GM21367 (cell line): ENCODE measurements at regions not wholly inside any gene's neighbourhood (a gene's known extent, or its start where the extent isn't known, plus 50 kb on each side); places are given as distances from the start of the nearest gene placed in this dataset.

Source experiments
- ATAC-seq: cut with Tn5 transposase; IDR thresholded peaks from one replicate; pipeline ENCODE4 v1.9.1; 2021; ENCODE audit not compliant: unreplicated experiment

- no peak for ATAC-seq
Observed at GRCh38 chr9:118457171-118458000, 753.2 kb downstream of the TLR4 start.

GRCh38 chr9:118459913-118460312, 755.7 kb downstream of the TLR4 start:
- no peak for ATAC-seq

- no peak for ATAC-seq
Observed at GRCh38 chr9:118463419-118463818, 759.2 kb downstream of the TLR4 start.

- no peak for ATAC-seq
Observed at GRCh38 chr9:118473521-118473920, 769.3 kb downstream of the TLR4 start.

- ATAC-seq, result no peak
Observed at GRCh38 chr9:118478752-118479151, 774.5 kb downstream of the TLR4 start.

- no peak for ATAC-seq
Observed at GRCh38 chr9:118482306-118482705, 778.1 kb downstream of the TLR4 start.

- ATAC-seq, result no peak
Observed at GRCh38 chr9:118483677-118484076, 779.5 kb downstream of the TLR4 start.

- no peak for ATAC-seq
Observed at GRCh38 chr9:118503236-118503635, 799.0 kb downstream of the TLR4 start.

GRCh38 chr9:118510711-118511110, 806.5 kb downstream of the TLR4 start:
- no peak for ATAC-seq

- ATAC-seq, result no peak
Observed at GRCh38 chr9:118515947-118516346, 811.7 kb downstream of the TLR4 start.

GRCh38 chr9:118521261-118521660, 817.1 kb downstream of the TLR4 start:
- no peak for ATAC-seq

GRCh38 chr9:118522093-118523028, 818.2 kb downstream of the TLR4 start:
- ATAC-seq, result peak; percentile 93

- ATAC-seq, result no peak
Observed at GRCh38 chr9:118527261-118527660, 823.1 kb downstream of the TLR4 start.

GRCh38 chr9:118529210-118529609, 825.0 kb downstream of the TLR4 start:
- ATAC-seq, result no peak

- ATAC-seq, result peak; percentile 93
Observed at GRCh38 chr9:118529624-118530214, 825.5 kb downstream of the TLR4 start.

GRCh38 chr9:118532592-118532991, 828.4 kb downstream of the TLR4 start:
- no peak for ATAC-seq

GRCh38 chr9:118533101-118533500, 828.9 kb downstream of the TLR4 start:
- ATAC-seq, result no peak

- no peak for ATAC-seq
Observed at GRCh38 chr9:118533850-118534249, 829.6 kb downstream of the TLR4 start.

GRCh38 chr9:118536153-118536552, 832.0 kb downstream of the TLR4 start:
- no peak for ATAC-seq

GRCh38 chr9:118538959-118539358, 830.3 kb downstream of the BRINP1 start:
- ATAC-seq, result no peak

- ATAC-seq, result no peak
Observed at GRCh38 chr9:118553465-118553864, 815.8 kb downstream of the BRINP1 start.
